Kidney (tissue), 13 donors: ENCODE measurements at regions not wholly inside any gene's neighbourhood (a gene's known extent, or its start where the extent isn't known, plus 50 kb on each side); places are given as distances from the start of the nearest gene placed in this dataset.

Source experiments
- DNase-seq, 5 donors: peaks; one replicate each; pipeline ENCODE4 v3.0.0-alpha.2; 2013 to 2020
- FAIRE-seq: peaks from 2 replicates; lab custom pipeline; 2012; peaks lifted over from hg19 to GRCh38; lab: Jason Lieb, UNC
- H3K27ac ChIP-seq, 2 donors: one replicate each; pipeline ENCODE4 v1.7.0; 2013; ENCODE audit warnings: low read depth in 2 of 2, low read length in 2 of 2, inconsistent platforms in 1 of 2
- H3K27me3 ChIP-seq: one replicate; pipeline ENCODE4 v1.7.1; 2013; ENCODE audit warnings: low read length, inconsistent platforms; ENCODE audit not compliant: control insufficient read depth, insufficient read depth
- H3K36me3 ChIP-seq, 3 donors: one replicate each; pipeline versions ENCODE4 v1.7.0 to v1.7.1; 2013; ENCODE audit warnings: low read length in 3 of 3, control low read depth in 1 of 3, inconsistent platforms in 1 of 3; ENCODE audit not compliant: insufficient read depth in 3 of 3, control insufficient read depth in 2 of 3
- H3K4me1 ChIP-seq, 3 donors: one replicate each; pipeline versions ENCODE4 v1.7.0 to v1.7.1; 2013; ENCODE audit warnings: low read length in 3 of 3, inconsistent platforms in 1 of 3, low read depth in 1 of 3; ENCODE audit not compliant: control insufficient read depth in 2 of 3, insufficient read depth in 2 of 3
- H3K4me3 ChIP-seq, 3 donors: one replicate each; pipeline versions ENCODE4 v1.7.0 to v1.8.1; 2013; ENCODE audit warnings: low read length in 3 of 3, control low read depth in 1 of 3, inconsistent platforms in 1 of 3
- H3K9ac ChIP-seq, 3 donors: one replicate each; pipeline versions ENCODE4 v1.7.0 to v1.7.1; 2013; ENCODE audit warnings: low read length in 3 of 3, control low read depth in 1 of 3, inconsistent platforms in 1 of 3
- H3K9me3 ChIP-seq, 3 donors: one replicate each; pipeline versions ENCODE4 v1.7.0 to v1.7.1; 2013; ENCODE audit warnings: low read length in 3 of 3, control low read depth in 1 of 3, inconsistent platforms in 1 of 3; ENCODE audit not compliant: control insufficient read depth in 2 of 3, insufficient read depth in 1 of 3
- CTCF ChIP-seq: IDR thresholded peaks from 3 replicates; pipeline ENCODE4 v1.5.1; 2012; ENCODE audit warnings: mild to moderate bottlenecking, moderate library complexity, borderline replicate concordance; ENCODE audit not compliant: insufficient read depth; ENCODE audit errors: extremely low read depth
- intact Hi-C: fragments of 100-400 bp; cut with DNase I; formaldehyde crosslinking; loops from one replicate; pipeline ENCODE4 v1.11.1; 2022
- donor health status: control.
- donor health status: control.
- donor health status: control.
- donor health status: control.
- donor health status: control.
- donor health status: DM: yes; HTN: yes; CAD: no.
- donor health status: Normal renal cell carcinoma (clear cell type).

DNA sequence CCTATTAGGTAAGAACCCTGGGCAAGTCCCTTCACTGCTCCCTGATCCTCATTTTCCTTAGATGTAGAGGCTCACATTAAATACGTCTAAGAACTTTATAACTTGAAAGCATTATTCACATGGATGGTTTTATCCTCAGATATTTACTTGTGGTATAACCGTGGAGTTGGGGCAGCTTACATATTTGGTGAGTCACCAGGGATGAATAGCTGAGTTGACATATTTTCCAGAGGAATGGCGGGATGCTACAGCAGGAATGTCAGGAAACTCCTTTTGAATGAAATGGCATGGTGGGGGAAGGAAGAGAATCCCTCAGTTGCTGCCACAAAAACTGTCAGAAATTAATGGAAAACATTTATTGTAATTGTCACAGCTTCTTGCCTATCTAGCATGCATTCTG lies 165.3 kb upstream of the RPS6KA3 start:
- FAIRE-seq, result no peak
- H3K9ac ChIP-seq, result no peak overlapping the region
- intact Hi-C loops, result no loop called here
- no peaks in the 10 kb centered on the region for H3K4me1 ChIP-seq
- DNase-seq, result no peak
- no peak overlapping the region for H3K27ac ChIP-seq
- peaks cover 4% of the 10 kb centered on the region for H3K27me3 ChIP-seq
- no peak for TF ChIP-seq CTCF
- H3K4me3 ChIP-seq, result no peak overlapping the region
- no peaks in the 10 kb centered on the region for H3K9me3 ChIP-seq
- H3K36me3 ChIP-seq, result no peaks in the 10 kb centered on the region

- DNase-seq (no peak), FAIRE-seq (no peak)
- intact Hi-C loops, result no loop called here
- H3K36me3 ChIP-seq, result no peaks in the 10 kb centered on the region
- H3K4me3 ChIP-seq, result no peak overlapping the region
- no peak overlapping the region for H3K27ac ChIP-seq
- no peak overlapping the region for H3K9ac ChIP-seq
- H3K4me1 ChIP-seq, result no peaks in the 10 kb centered on the region
- H3K9me3 ChIP-seq, result no peaks in the 10 kb centered on the region
- peaks cover 4% of the 10 kb centered on the region for H3K27me3 ChIP-seq
- TF ChIP-seq CTCF, result no peak
Measured at GRCh38 chrX:20431486-20431885, 164.8 kb upstream of the RPS6KA3 start.

- no peak for TF ChIP-seq CTCF
- peaks cover 2% of the 10 kb centered on the region for H3K27me3 ChIP-seq
- no peak for DNase-seq
- H3K4me1 ChIP-seq, result no peaks in the 10 kb centered on the region
- H3K36me3 ChIP-seq, result no peaks in the 10 kb centered on the region
- no peak overlapping the region for H3K4me3 ChIP-seq
- H3K27ac ChIP-seq, result no peak overlapping the region
- no peak for FAIRE-seq
- intact Hi-C loops, result no loop called here
- no peak overlapping the region for H3K9ac ChIP-seq
- H3K9me3 ChIP-seq, result no peaks in the 10 kb centered on the region
Measured at GRCh38 chrX:20427173-20427770, 160.6 kb upstream of the RPS6KA3 start.

DNA sequence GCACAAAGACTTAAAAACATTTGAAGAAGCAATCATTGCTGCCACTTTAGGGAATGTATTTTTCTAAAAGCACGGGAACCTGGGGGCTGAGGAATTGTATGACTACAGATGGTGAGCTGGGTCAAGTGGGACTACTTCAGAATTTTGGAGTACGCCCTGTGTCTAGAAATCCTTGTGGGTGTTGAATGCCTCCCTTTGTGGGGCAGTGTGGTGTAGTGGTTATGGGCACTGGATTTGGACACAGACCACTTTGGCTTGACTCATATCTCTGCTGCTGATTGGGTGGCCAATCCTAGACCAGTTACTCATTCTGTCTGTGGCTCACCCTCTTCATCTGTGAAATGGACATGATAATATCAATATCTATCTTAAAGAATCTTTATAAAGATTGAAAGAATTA lies 155.0 kb upstream of the RPS6KA3 start:
- Histone ChIP-seq H3K4me1 (no peaks in the 10 kb centered on the region), H3K4me3 (no peak overlapping the region), H3K36me3 (no peaks in the 10 kb centered on the region), H3K9ac (no peak overlapping the region), H3K27ac (no peak overlapping the region), H3K27me3 (no peaks in the 10 kb centered on the region), H3K9me3 (no peaks in the 10 kb centered on the region)
- FAIRE-seq, result no peak
- no peak for DNase-seq
- TF ChIP-seq CTCF, result no peak
- intact Hi-C loops, result no loop called here
